ENCODE measurements at regions not wholly inside any gene's neighbourhood (a gene's known extent, or its start where the extent isn't known, plus 50 kb on each side); places are given as distances from the start of the nearest gene placed in this dataset.

DNA sequence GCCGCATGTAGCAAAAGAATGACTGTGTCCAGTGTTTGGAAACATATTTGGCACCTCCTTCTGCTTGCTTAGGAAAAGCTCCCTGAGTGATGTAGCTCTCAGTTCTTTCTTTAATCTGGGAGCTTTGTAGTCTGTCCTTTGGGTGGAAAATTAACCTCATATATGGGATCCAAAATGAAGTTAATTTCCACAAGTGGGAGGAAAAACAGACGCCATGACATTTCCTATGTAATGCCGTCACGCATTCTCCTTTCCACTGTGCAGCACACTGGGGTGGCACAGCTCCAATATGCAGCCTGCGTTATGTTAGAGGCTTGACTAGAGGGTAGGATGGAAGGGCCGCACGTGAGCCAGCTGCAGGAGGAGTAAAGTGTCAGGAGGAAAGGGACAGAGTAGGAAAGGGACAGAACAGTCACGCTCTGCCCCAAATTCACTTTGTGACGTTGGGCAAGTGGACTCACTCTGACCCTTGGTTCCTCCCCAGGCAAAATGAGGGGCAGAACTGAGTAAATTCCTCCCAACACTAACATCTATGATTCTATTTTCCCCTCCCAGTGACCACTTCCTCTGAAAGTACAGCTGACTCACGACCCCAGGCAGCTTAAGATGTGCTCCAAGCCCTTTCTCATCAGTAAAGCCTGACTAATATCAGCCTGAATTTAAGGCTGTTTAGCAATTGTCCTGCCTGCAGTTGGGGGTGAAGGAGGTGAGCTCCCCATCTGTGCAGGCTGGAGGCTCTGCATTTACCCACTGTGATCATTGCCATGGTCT, 176.5 kb upstream of the PFN2 start (continued):
- TF ChIP-seq RBBP5 (IDR thresholded peaks at IDR 0.05; ENCODE audit: borderline replicate concordance, insufficient read depth, low read length, poor library complexity, severe bottlenecking) (no peak), SIRT6 (IDR thresholded peaks at IDR 0.05; ENCODE audit: low read depth, low read length) (no peak)

DNA sequence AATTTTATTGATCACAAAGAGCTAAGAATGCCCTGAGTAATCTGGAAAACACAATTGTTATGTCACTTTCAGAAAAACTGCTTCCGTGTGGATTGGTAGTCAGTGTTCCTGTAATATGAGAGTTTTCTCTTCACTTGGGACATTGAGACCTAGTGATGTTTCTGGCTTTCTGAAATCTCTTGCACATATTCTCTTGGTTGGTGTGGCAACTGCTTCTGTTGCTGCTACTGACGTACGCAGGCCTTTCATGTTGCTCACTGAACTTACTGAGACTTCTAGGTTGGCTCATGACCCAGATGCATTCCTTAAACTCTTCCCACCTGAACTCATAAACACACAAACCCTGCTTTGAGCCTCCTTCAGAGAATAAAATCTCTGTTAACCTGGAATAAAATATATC, 175.0 kb upstream of the PFN2 start:
- no peak overlapping the region for H3K27ac ChIP-seq (ENCODE audit: extremely low read depth, low read depth, low read length)
- CTCF ChIA-PET (ENCODE audit: low intra/inter-chr PET ratio): no interaction called here
- no peak overlapping the region for H3K4me2 ChIP-seq (ENCODE audit: insufficient read depth, low read length)
- H3K9me1 ChIP-seq (ENCODE audit: control insufficient read depth, insufficient read depth, low read length): no peaks in the 10 kb centered on the region
- H3K36me3 ChIP-seq (ENCODE audit: control insufficient read depth, insufficient read depth, low read length): no peaks in the 10 kb centered on the region
- BruUV-seq (replicated peaks): no TSS peak
- 2% methylated on average over 3 of the region's 3 CpGs for WGBS (ENCODE audit: insufficient coverage, low coverage, missing lambda C conversion rate)
- H3K27me3 ChIP-seq (ENCODE audit: control insufficient read depth in 2 of 2, insufficient read depth in 2 of 2, low read length in 2 of 2): peaks cover 13 to 15% of the 10 kb centered on the region in 2 experiments; a peak in 4 of 5 replicates
- H2AFZ ChIP-seq (ENCODE audit: low read depth, low read length): no peak overlapping the region
- FAIRE-seq (peak; percentile 37), DNase-seq (ENCODE audit: extremely low read depth in 1 of 4, low spot score in 3 of 4) (no peak), ATAC-seq (no peak)
- no peaks in the 10 kb centered on the region for H3K79me2 ChIP-seq (ENCODE audit: control insufficient read depth, insufficient read depth, low read length)
- no peak overlapping the region for H3K9ac ChIP-seq (ENCODE audit: insufficient read depth in 1 of 2, low read depth in 2 of 2, low read length in 2 of 2)
- H3K4me3 ChIP-seq: no peak overlapping the region
- no peaks in the 10 kb centered on the region for H3K9me3 ChIP-seq (replicated peaks; ENCODE audit: control insufficient read depth, insufficient read depth, low read depth, low read length)
- H3K4me1 ChIP-seq (replicated peaks in 1 of 2; ENCODE audit: control insufficient read depth in 2 of 2, insufficient read depth in 2 of 2, low read length in 2 of 2): no peaks in the 10 kb centered on the region
- in situ Hi-C loops (cut with MboI): no loop called here
- no peaks in the 10 kb centered on the region for H4K20me1 ChIP-seq (replicated peaks; ENCODE audit: control insufficient read depth, insufficient read depth, low read length)
- intact Hi-C loops (cut with micrococcal nuclease): no loop called here
- POLR2A ChIA-PET: interaction anchor here (0.6 kb wide), 1 partner anchor 133 kb away, joined by 3 read pairs; no protein-coding TSS in a partner anchor
- TF ChIP-seq, protein P1, sequence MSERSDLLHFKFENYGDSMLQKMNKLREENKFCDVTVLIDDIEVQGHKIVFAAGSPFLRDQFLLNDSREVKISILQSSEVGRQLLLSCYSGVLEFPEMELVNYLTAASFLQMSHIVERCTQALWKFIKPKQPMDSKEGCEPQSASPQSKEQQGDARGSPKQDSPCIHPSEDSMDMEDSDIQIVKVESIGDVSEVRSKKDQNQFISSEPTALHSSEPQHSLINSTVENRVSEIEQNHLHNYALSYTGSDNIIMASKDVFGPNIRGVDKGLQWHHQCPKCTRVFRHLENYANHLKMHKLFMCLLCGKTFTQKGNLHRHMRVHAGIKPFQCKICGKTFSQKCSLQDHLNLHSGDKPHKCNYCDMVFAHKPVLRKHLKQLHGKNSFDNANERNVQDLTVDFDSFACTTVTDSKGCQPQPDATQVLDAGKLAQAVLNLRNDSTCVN (CRISPR knock-in tag; IDR thresholded peaks at IDR 0.05): no peak
- TF ChIP-seq HMG20A (CRISPR knock-in tag; conservative IDR thresholded peaks at IDR 0.05): no peak
- TF ChIP-seq PML (IDR thresholded peaks at IDR 0.05; ENCODE audit: low read length): no peak
- TF ChIP-seq NFRKB (IDR thresholded peaks at IDR 0.05; ENCODE audit: low read depth): no peak
- TF ChIP-seq, protein P2, sequence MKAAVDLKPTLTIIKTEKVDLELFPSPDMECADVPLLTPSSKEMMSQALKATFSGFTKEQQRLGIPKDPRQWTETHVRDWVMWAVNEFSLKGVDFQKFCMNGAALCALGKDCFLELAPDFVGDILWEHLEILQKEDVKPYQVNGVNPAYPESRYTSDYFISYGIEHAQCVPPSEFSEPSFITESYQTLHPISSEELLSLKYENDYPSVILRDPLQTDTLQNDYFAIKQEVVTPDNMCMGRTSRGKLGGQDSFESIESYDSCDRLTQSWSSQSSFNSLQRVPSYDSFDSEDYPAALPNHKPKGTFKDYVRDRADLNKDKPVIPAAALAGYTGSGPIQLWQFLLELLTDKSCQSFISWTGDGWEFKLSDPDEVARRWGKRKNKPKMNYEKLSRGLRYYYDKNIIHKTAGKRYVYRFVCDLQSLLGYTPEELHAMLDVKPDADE (conservative IDR thresholded peaks at IDR 0.05; ENCODE audit: control insufficient read depth, low read depth, low read length): no peak
- no peak for TF ChIP-seq LEF1 (IDR thresholded peaks at IDR 0.05)
- TF ChIP-seq NR4A1 (CRISPR knock-in tag; IDR thresholded peaks at IDR 0.05): no peak
- no peak for TF ChIP-seq NR4A1 (tag; IDR thresholded peaks at IDR 0.05)
- TF ChIP-seq PCBP2 (IDR thresholded peaks at IDR 0.05; ENCODE audit: low read depth, low read length, poor library complexity, severe bottlenecking): no peak
- no peak for TF ChIP-seq CBX2 (IDR thresholded peaks at IDR 0.05; ENCODE audit: insufficient read depth, low read length, poor library complexity, severe bottlenecking)
- no peak for TF ChIP-seq HDAC2 (IDR thresholded peaks at IDR 0.05)
- no peak for TF ChIP-seq ZNF274 (IDR thresholded peaks at IDR 0.05; ENCODE audit: borderline replicate concordance, low read depth, low read length)
- no peak for TF ChIP-seq GTF2E2 (tag; IDR thresholded peaks at IDR 0.05)
- no peak for TF ChIP-seq ZNF41 (CRISPR knock-in tag; conservative IDR thresholded peaks at IDR 0.05)
- TF ChIP-seq MTF1 (CRISPR knock-in tag; IDR thresholded peaks at IDR 0.05; ENCODE audit: borderline replicate concordance): no peak
- no peak for TF ChIP-seq NFIC (IDR thresholded peaks at IDR 0.05)
- TF ChIP-seq FOXM1 (IDR thresholded peaks at IDR 0.05; ENCODE audit: low read depth): no peak
- no peak for TF ChIP-seq FOXM1 (CRISPR knock-in tag; IDR thresholded peaks at IDR 0.05; ENCODE audit: low read depth)
